SKM-1 treated with dmso at 0.1 percent for 144 hours (cell line): ENCODE measurements at regions not wholly inside any gene's neighbourhood (a gene's known extent, or its start where the extent isn't known, plus 50 kb on each side); places are given as distances from the start of the nearest gene placed in this dataset.

ENCODE experiments used
- DNase-seq: peaks from one replicate; lab custom pipeline; 2025; ENCODE audit not compliant: unreplicated experiment; lab: John Stamatoyannopoulos, UW

DNA sequence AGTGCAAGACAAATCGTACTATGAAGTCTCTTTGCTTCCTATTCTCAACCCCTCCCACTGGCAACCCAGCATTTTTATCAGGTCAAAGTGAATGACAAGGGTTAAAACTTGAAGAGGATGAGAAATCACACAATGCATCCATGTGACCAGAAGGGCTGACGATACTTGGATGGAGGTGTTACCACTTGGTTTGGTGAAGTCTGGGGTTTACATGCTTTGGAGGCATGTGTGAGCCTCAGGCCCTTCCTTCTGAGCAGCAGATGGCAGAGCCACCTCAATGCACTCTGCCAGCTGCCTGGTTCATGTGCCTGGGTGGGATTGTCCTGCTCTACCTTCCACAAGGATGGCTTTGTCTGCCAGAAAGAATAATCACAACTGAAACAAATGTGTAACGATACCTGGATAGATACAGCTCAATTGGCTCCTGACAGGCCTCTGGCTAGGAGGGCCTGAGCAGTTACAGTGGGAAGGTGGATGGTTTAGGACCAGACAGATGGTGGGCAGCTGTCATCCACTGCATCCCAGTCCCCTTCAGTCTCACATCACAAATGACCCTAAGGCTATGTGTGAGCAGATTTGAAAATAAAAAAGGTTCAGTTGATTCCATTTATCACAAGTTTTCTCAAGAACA lies 51.5 kb upstream of the CNIH3 start:
- no peak for DNase-seq

GRCh38 chr1:224565186-224565585 lies 50.9 kb upstream of the CNIH3 start:
- DNase-seq = peak; percentile 86

GRCh38 chr1:224565611-224566406 lies 50.3 kb upstream of the CNIH3 start:
- no peak for DNase-seq
